SKM-1 treated with dmso at 0.1 percent for 144 hours (cell line): ENCODE measurements at regions not wholly inside any gene's neighbourhood (a gene's known extent, or its start where the extent isn't known, plus 50 kb on each side); places are given as distances from the start of the nearest gene placed in this dataset.

ENCODE experiments used
- DNase-seq: peaks from one replicate; lab custom pipeline; 2025; ENCODE audit not compliant: unreplicated experiment; lab: John Stamatoyannopoulos, UW

GRCh38 chr4:1543561-1543960 lies 137.3 kb upstream of the NKX1-1 start:
- DNase-seq = no peak

- DNase-seq = no peak
Measured at GRCh38 chr4:1542516-1543320, 136.5 kb upstream of the NKX1-1 start.

- DNase-seq = no peak
Measured at GRCh38 chr4:1542226-1542490, 135.9 kb upstream of the NKX1-1 start.

- DNase-seq = no peak
Measured at GRCh38 chr4:1541449-1542225, 135.4 kb upstream of the NKX1-1 start.

GRCh38 chr4:1540601-1541375 lies 134.5 kb upstream of the NKX1-1 start:
- DNase-seq = no peak

GRCh38 chr4:1539859-1540600 lies 133.8 kb upstream of the NKX1-1 start:
- DNase-seq = no peak

GRCh38 chr4:1538941-1539772 lies 132.9 kb upstream of the NKX1-1 start:
- no peak for DNase-seq

- no peak for DNase-seq
Measured at GRCh38 chr4:1538096-1538410, 131.8 kb upstream of the NKX1-1 start.

- DNase-seq = no peak
Measured at GRCh38 chr4:1537410-1538095, 131.3 kb upstream of the NKX1-1 start.

GRCh38 chr4:1536579-1537409 lies 130.6 kb upstream of the NKX1-1 start:
- no peak for DNase-seq

GRCh38 chr4:1535926-1536578 lies 129.8 kb upstream of the NKX1-1 start:
- DNase-seq = no peak

GRCh38 chr4:1534876-1535526 lies 128.8 kb upstream of the NKX1-1 start:
- DNase-seq = no peak

GRCh38 chr4:1534095-1534872 lies 128.0 kb upstream of the NKX1-1 start:
- DNase-seq = no peak

- no peak for DNase-seq
Measured at GRCh38 chr4:1533501-1534064, 127.3 kb upstream of the NKX1-1 start.

GRCh38 chr4:1532549-1533395 lies 126.5 kb upstream of the NKX1-1 start:
- no peak for DNase-seq
